ENCODE measurements at regions not wholly inside any gene's neighbourhood (a gene's known extent, or its start where the extent isn't known, plus 50 kb on each side); places are given as distances from the start of the nearest gene placed in this dataset.

DNA sequence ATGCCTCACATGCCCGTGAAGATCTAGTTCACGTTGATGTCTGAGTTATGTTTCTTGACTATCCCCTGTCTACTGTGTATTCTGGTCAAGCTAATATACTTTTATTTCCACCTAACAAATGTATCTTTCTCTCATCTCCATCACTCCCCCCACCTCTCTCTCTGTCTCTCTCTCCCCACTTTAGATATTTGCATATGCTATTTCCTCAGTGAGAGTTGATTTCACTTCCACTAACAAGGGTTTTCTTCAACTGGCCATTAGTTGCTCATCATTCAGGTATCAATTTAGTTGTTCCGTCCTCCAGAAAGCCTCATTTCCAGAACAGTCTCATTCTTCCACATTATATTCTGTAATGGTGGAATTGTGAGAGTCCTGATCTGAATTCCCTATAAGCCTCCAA is 1777.8 kb upstream of the TENM3 start:
- TF ChIP-seq, protein P1, sequence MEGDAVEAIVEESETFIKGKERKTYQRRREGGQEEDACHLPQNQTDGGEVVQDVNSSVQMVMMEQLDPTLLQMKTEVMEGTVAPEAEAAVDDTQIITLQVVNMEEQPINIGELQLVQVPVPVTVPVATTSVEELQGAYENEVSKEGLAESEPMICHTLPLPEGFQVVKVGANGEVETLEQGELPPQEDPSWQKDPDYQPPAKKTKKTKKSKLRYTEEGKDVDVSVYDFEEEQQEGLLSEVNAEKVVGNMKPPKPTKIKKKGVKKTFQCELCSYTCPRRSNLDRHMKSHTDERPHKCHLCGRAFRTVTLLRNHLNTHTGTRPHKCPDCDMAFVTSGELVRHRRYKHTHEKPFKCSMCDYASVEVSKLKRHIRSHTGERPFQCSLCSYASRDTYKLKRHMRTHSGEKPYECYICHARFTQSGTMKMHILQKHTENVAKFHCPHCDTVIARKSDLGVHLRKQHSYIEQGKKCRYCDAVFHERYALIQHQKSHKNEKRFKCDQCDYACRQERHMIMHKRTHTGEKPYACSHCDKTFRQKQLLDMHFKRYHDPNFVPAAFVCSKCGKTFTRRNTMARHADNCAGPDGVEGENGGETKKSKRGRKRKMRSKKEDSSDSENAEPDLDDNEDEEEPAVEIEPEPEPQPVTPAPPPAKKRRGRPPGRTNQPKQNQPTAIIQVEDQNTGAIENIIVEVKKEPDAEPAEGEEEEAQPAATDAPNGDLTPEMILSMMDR (IDR thresholded peaks at IDR 0.05): no peak
- TF ChIP-seq POLR2A (IDR thresholded peaks at IDR 0.05) (no peak), POLR2AphosphoS5 (IDR thresholded peaks at IDR 0.05) (no peak), EP300 (IDR thresholded peaks at IDR 0.05) (no peak)
